VCaP (cell line): ENCODE measurements at regions not wholly inside any gene's neighbourhood (a gene's known extent, or its start where the extent isn't known, plus 50 kb on each side); places are given as distances from the start of the nearest gene placed in this dataset.
"Not testable (repeated sequence)": the region's sequence is repeated elsewhere in the genome, so short reads cannot be mapped to it uniquely, and the experiment has no call there.

ENCODE experiments used
- H3K27ac ChIP-seq: fragments of 450-650 bp; 2 replicates; pipeline ENCODE4 v1.5.1; 2017
- CTCF ChIP-seq: fragments of 450-650 bp; conservative IDR thresholded peaks from 2 replicates; pipeline ENCODE4 v1.5.1; 2017; ENCODE audit warnings: mild to moderate bottlenecking, moderate library complexity

GRCh38 chr2:103169861-103170260, 408.0 kb downstream of the TMEM182 start:
- H3K27ac ChIP-seq = no peak overlapping the region
- no peak for TF ChIP-seq CTCF

GRCh38 chr2:103172821-103173220, 411.0 kb downstream of the TMEM182 start:
- no peak overlapping the region for H3K27ac ChIP-seq
- no peak for TF ChIP-seq CTCF

GRCh38 chr2:103174711-103175110, 412.9 kb downstream of the TMEM182 start:
- no peak overlapping the region for H3K27ac ChIP-seq
- TF ChIP-seq CTCF = no peak

GRCh38 chr2:103176294-103176915, 414.6 kb downstream of the TMEM182 start:
- H3K27ac ChIP-seq = no peak overlapping the region
- no peak for TF ChIP-seq CTCF

- no peak overlapping the region for H3K27ac ChIP-seq
- no peak for TF ChIP-seq CTCF
Observed at GRCh38 chr2:103179798-103180197, 418.0 kb downstream of the TMEM182 start.

GRCh38 chr2:103183061-103183460, 421.2 kb downstream of the TMEM182 start:
- no peak; the same call in 1 of the 2 replicates for TF ChIP-seq CTCF
- H3K27ac ChIP-seq = no peak overlapping the region

- H3K27ac ChIP-seq = no peak overlapping the region
- TF ChIP-seq CTCF = no peak
Observed at GRCh38 chr2:103196802-103197201, 435.0 kb downstream of the TMEM182 start.

GRCh38 chr2:103200774-103201173, 438.9 kb downstream of the TMEM182 start:
- not testable (repeated sequence) for H3K27ac ChIP-seq
